ENCODE measurements at regions not wholly inside any gene's neighbourhood (a gene's known extent, or its start where the extent isn't known, plus 50 kb on each side); places are given as distances from the start of the nearest gene placed in this dataset.

DNA sequence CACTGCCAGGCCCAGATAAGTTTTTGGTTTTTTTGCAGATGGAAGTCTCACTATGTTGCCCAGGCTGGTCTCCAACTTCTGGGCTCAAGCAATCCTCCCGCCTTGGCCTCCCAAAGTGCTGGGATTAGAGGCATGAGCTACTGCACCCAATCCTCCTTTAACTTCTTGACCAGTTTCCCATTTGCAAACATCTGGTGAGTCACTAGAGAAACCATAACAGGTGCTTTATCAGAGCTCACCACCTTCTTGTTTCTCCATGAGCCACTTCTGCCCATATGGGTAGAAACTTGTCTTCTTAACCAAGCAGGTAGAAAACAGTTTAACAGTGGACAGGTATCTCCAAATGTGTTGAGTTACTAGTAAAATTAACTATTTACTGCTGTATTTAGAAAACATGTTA, 128.4 kb upstream of the AP1S2 start:
- H4K91ac ChIP-seq (ENCODE audit: insufficient read length, low read depth, low read length) = no peak overlapping the region
- H2BK12ac ChIP-seq (ENCODE audit: insufficient read length, low read depth, low read length) = no peak overlapping the region
- H3K9ac ChIP-seq (ENCODE audit: extremely low read depth, insufficient read length, low read length) = no peak overlapping the region
- no peak overlapping the region for H4K8ac ChIP-seq (replicated peaks; ENCODE audit: insufficient read length, low read depth, low read length)
- no peak overlapping the region for H3K4ac ChIP-seq (ENCODE audit: low read depth, low read length)
- no CpG with 5 or more reads among the region's 1 CpG for WGBS (ENCODE audit: extremely low coverage, insufficient read length, low lambda C conversion rate)
- H3K23ac ChIP-seq (ENCODE audit: insufficient read length, low read depth, low read length) = no peak overlapping the region
- no peak overlapping the region for H2AFZ ChIP-seq (ENCODE audit: low read length)
- Mint-ChIP-seq H3K36me3 (ENCODE audit: insufficient read depth in 1 of 3, low read depth in 3 of 3) (peaks cover 2 to 7% (median 4%) of the 10 kb centered on the region in 3 experiments; a peak in 5 of 7 replicates), H3K4me1 (peaks cover 5 to 11% of the 10 kb centered on the region in 2 experiments), H3K27me3 (ENCODE audit: low read depth) (no peaks in the 10 kb centered on the region; the same call in 1 of the 2 replicates), H3K9me3 (peaks cover 0 to 3% of the 10 kb centered on the region in 2 experiments; a peak in 1 of 5 replicates), H3K27ac (no peak overlapping the region), H3K4me3 (no peak overlapping the region)
- no peaks in the 10 kb centered on the region for H3K79me2 ChIP-seq (ENCODE audit: insufficient read depth, low read length)
- TF ChIP-seq, protein P1, sequence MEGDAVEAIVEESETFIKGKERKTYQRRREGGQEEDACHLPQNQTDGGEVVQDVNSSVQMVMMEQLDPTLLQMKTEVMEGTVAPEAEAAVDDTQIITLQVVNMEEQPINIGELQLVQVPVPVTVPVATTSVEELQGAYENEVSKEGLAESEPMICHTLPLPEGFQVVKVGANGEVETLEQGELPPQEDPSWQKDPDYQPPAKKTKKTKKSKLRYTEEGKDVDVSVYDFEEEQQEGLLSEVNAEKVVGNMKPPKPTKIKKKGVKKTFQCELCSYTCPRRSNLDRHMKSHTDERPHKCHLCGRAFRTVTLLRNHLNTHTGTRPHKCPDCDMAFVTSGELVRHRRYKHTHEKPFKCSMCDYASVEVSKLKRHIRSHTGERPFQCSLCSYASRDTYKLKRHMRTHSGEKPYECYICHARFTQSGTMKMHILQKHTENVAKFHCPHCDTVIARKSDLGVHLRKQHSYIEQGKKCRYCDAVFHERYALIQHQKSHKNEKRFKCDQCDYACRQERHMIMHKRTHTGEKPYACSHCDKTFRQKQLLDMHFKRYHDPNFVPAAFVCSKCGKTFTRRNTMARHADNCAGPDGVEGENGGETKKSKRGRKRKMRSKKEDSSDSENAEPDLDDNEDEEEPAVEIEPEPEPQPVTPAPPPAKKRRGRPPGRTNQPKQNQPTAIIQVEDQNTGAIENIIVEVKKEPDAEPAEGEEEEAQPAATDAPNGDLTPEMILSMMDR (conservative IDR thresholded peaks at IDR 0.05) = no peak
- no peak overlapping the region for H3K14ac ChIP-seq (ENCODE audit: insufficient read depth, low read length)
- no peaks in the 10 kb centered on the region for H4K20me1 ChIP-seq (ENCODE audit: control insufficient read depth, insufficient read depth, insufficient read length)
- DNase-seq = no peak
- no peaks in the 10 kb centered on the region for H3K79me1 ChIP-seq (ENCODE audit: insufficient read depth, low read depth, low read length, poor library complexity, severe bottlenecking)
- no peak overlapping the region for H2BK120ac ChIP-seq (ENCODE audit: low read depth, low read length, poor library complexity, severe bottlenecking)
- H3K23me2 ChIP-seq (ENCODE audit: insufficient read length, low read depth, low read length, poor library complexity, severe bottlenecking) = peaks cover 3% of the 10 kb centered on the region
- H2AK5ac ChIP-seq (ENCODE audit: insufficient read length, low read length) = no peak overlapping the region
- no peak overlapping the region for H3T11ph ChIP-seq (ENCODE audit: low read length)
- H4K5ac ChIP-seq (ENCODE audit: insufficient read length, low read depth, low read length) = no peak overlapping the region
- no peaks in the 10 kb centered on the region for H3K27me3 ChIP-seq (ENCODE audit: insufficient read depth, low read length)
- H3K4me2 ChIP-seq (ENCODE audit: insufficient read depth, insufficient read length, low read length) = no peak overlapping the region
- H2BK20ac ChIP-seq (ENCODE audit: low read depth, low read length, poor library complexity, severe bottlenecking) = no peak overlapping the region
- H3K18ac ChIP-seq (ENCODE audit: insufficient read length, low read depth, low read length) = no peak overlapping the region
- H3K27ac ChIP-seq (ENCODE audit: insufficient read length, low read depth, low read length) = no peak overlapping the region
- no peaks in the 10 kb centered on the region for H3K9me3 ChIP-seq (ENCODE audit: control insufficient read depth, low read depth, low read length)
- no peak overlapping the region for H3K56ac ChIP-seq (ENCODE audit: insufficient read length, low read depth, low read length)
- no peak overlapping the region for H2BK15ac ChIP-seq (ENCODE audit: low read depth, low read length)
- H3K4me1 ChIP-seq (ENCODE audit: insufficient read depth, low read length) = no peaks in the 10 kb centered on the region
- H2BK5ac ChIP-seq (ENCODE audit: insufficient read length, low read length) = no peak overlapping the region
